Kidney (tissue), 13 donors: ENCODE measurements at regions not wholly inside any gene's neighbourhood (a gene's known extent, or its start where the extent isn't known, plus 50 kb on each side); places are given as distances from the start of the nearest gene placed in this dataset.
A peak's percentile ranks its signal among the peaks of the same experiment; 100 is the strongest.

Experiments used
- DNase-seq, 5 donors: peaks; one replicate each; pipeline ENCODE4 v3.0.0-alpha.2; 2013 to 2020
- FAIRE-seq: peaks from 2 replicates; lab custom pipeline; 2012; peaks lifted over from hg19 to GRCh38; lab: Jason Lieb, UNC
- H3K27ac ChIP-seq, 2 donors: one replicate each; pipeline ENCODE4 v1.7.0; 2013; ENCODE audit warnings: low read depth in 2 of 2, low read length in 2 of 2, inconsistent platforms in 1 of 2
- H3K27me3 ChIP-seq: one replicate; pipeline ENCODE4 v1.7.1; 2013; ENCODE audit warnings: low read length, inconsistent platforms; ENCODE audit not compliant: control insufficient read depth, insufficient read depth
- H3K36me3 ChIP-seq, 3 donors: one replicate each; pipeline versions ENCODE4 v1.7.0 to v1.7.1; 2013; ENCODE audit warnings: low read length in 3 of 3, control low read depth in 1 of 3, inconsistent platforms in 1 of 3; ENCODE audit not compliant: insufficient read depth in 3 of 3, control insufficient read depth in 2 of 3
- H3K4me1 ChIP-seq, 3 donors: one replicate each; pipeline versions ENCODE4 v1.7.0 to v1.7.1; 2013; ENCODE audit warnings: low read length in 3 of 3, inconsistent platforms in 1 of 3, low read depth in 1 of 3; ENCODE audit not compliant: control insufficient read depth in 2 of 3, insufficient read depth in 2 of 3
- H3K4me3 ChIP-seq, 3 donors: one replicate each; pipeline versions ENCODE4 v1.7.0 to v1.8.1; 2013; ENCODE audit warnings: low read length in 3 of 3, control low read depth in 1 of 3, inconsistent platforms in 1 of 3
- H3K9ac ChIP-seq, 3 donors: one replicate each; pipeline versions ENCODE4 v1.7.0 to v1.7.1; 2013; ENCODE audit warnings: low read length in 3 of 3, control low read depth in 1 of 3, inconsistent platforms in 1 of 3
- H3K9me3 ChIP-seq, 3 donors: one replicate each; pipeline versions ENCODE4 v1.7.0 to v1.7.1; 2013; ENCODE audit warnings: low read length in 3 of 3, control low read depth in 1 of 3, inconsistent platforms in 1 of 3; ENCODE audit not compliant: control insufficient read depth in 2 of 3, insufficient read depth in 1 of 3
- CTCF ChIP-seq: IDR thresholded peaks from 3 replicates; pipeline ENCODE4 v1.5.1; 2012; ENCODE audit warnings: mild to moderate bottlenecking, moderate library complexity, borderline replicate concordance; ENCODE audit not compliant: insufficient read depth; ENCODE audit errors: extremely low read depth
- intact Hi-C: fragments of 100-400 bp; cut with DNase I; formaldehyde crosslinking; loops from one replicate; pipeline ENCODE4 v1.11.1; 2022
- donor health status: control.
- donor health status: control.
- donor health status: control.
- donor health status: control.
- donor health status: control.
- donor health status: DM: yes; HTN: yes; CAD: no.
- donor health status: Normal renal cell carcinoma (clear cell type).

- H3K4me3 ChIP-seq, result no peak overlapping the region
- no peaks in the 10 kb centered on the region for H3K9me3 ChIP-seq
- FAIRE-seq (no peak), DNase-seq (peak in 2 of 5 donors; percentile 17 to 20)
- no peak for TF ChIP-seq CTCF
- no peaks in the 10 kb centered on the region for H3K36me3 ChIP-seq
- intact Hi-C loops, result no loop called here
- no peaks in the 10 kb centered on the region for H3K4me1 ChIP-seq
- no peak overlapping the region for H3K27ac ChIP-seq
- H3K9ac ChIP-seq, result no peak overlapping the region
- H3K27me3 ChIP-seq, result no peaks in the 10 kb centered on the region
These were observed 495.2 kb downstream of the MID1IP1 start for GRCh38 chrX:39296472-39296871.

GRCh38 chrX:39298821-39299220, 497.6 kb downstream of the MID1IP1 start:
- intact Hi-C loops, result no loop called here
- no peak for TF ChIP-seq CTCF
- H3K4me1 ChIP-seq, result no peaks in the 10 kb centered on the region
- H3K9ac ChIP-seq, result no peak overlapping the region
- FAIRE-seq (no peak), DNase-seq (no peak)
- H3K9me3 ChIP-seq, result peaks cover 0 to 1% (median 0%) of the 10 kb centered on the region in 3 donors
- H3K4me3 ChIP-seq, result no peak overlapping the region
- no peaks in the 10 kb centered on the region for H3K27me3 ChIP-seq
- H3K36me3 ChIP-seq, result no peaks in the 10 kb centered on the region
- H3K27ac ChIP-seq, result no peak overlapping the region

- no peaks in the 10 kb centered on the region for H3K27me3 ChIP-seq
- DNase-seq, result no peak
- no peak overlapping the region for H3K4me3 ChIP-seq
- peaks cover 0 to 1% (median 0%) of the 10 kb centered on the region in 3 donors for H3K9me3 ChIP-seq
- H3K4me1 ChIP-seq, result no peaks in the 10 kb centered on the region
- no peak for TF ChIP-seq CTCF
- H3K27ac ChIP-seq, result no peak overlapping the region
- no peak for FAIRE-seq
- H3K36me3 ChIP-seq, result no peaks in the 10 kb centered on the region
- intact Hi-C loops, result no loop called here
- no peak overlapping the region for H3K9ac ChIP-seq
These were observed 498.4 kb downstream of the MID1IP1 start for GRCh38 chrX:39299615-39300014.

- Histone ChIP-seq H3K9me3 (peaks cover 0 to 1% (median 0%) of the 10 kb centered on the region in 3 donors), H3K27me3 (no peaks in the 10 kb centered on the region), H3K27ac (no peak overlapping the region), H3K4me1 (no peaks in the 10 kb centered on the region), H3K36me3 (no peaks in the 10 kb centered on the region), H3K9ac (no peak overlapping the region), H3K4me3 (no peak overlapping the region)
- FAIRE-seq (no peak), DNase-seq (no peak)
- intact Hi-C loops, result no loop called here
- TF ChIP-seq CTCF, result no peak
These were observed 499.8 kb downstream of the MID1IP1 start for GRCh38 chrX:39301036-39301435.
